NCI-H146 treated with DMSO at 0.1 percent for 48 hours (cell line): ENCODE measurements at regions not wholly inside any gene's neighbourhood (a gene's known extent, or its start where the extent isn't known, plus 50 kb on each side); places are given as distances from the start of the nearest gene placed in this dataset.

Experiments used
- DNase-seq: peaks from one replicate; lab custom pipeline; 2025; ENCODE audit not compliant: unreplicated experiment; lab: John Stamatoyannopoulos, UW

- no peak for DNase-seq
These were observed 195.9 kb upstream of the ADARB2 start for GRCh38 chr10:1933215-1933614.

- DNase-seq: no peak
These were observed 195.4 kb upstream of the ADARB2 start for GRCh38 chr10:1932692-1933094.

- no peak for DNase-seq
These were observed 191.3 kb upstream of the ADARB2 start for GRCh38 chr10:1928606-1929005.

DNA sequence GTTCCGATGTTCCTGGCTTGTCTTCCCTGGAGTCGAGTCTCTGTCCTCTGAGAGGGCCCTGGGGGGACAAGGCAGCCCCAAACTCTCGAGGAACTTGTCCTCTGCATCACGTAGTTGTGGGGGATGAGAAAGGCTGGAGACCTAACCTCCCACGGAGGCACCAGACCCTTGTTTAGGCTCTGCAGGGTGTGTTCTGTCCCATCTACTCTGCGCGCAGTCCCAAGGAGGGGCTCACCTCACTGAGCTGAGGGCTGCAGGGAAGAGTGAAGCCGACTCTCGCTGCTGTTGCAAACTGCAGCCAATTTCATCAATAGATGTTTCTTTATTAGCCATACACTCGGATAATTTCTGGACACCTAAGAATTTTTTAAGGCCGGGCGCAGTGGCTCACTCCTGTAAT lies 186.7 kb upstream of the ADARB2 start:
- no peak for DNase-seq

DNA sequence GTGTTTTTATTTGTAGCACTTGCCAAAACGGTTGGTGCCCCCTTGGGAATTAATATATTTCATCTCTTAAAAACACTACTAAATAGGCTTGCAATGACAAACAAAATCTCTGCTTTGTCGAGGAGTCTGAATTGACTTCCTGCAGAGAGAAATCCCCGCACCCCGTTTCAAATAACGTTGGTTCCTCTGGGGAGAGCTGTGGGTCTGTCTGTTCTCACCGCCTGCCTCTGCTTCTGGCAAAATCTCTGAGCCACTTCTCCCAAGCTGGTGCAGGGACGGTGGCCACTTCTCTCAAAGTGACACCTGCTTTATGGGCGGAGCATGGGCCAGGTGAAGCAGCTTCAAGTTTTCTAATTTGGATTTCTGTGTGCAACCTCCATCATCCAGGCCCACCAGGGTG lies 186.3 kb upstream of the ADARB2 start:
- no peak for DNase-seq

DNA sequence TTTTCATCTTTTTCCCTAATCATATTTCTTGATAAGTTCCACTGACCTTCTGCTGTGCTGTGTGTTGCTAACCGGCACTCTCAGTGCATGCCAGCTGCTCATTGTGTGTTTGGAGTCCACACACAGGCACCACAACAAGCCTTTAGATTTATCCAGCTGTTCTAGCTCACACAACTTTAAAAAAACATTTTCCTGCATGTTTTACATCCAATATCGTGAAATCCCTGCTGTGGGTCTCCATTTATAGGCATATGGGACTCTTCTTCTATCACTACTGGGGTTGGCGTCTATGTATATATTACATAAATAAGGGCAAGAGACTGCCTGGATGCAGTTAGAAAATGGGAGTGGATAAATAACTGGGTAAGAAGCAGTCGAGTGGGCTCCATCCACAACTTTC lies 183.6 kb upstream of the ADARB2 start:
- DNase-seq: no peak

- DNase-seq: no peak
These were observed 182.8 kb upstream of the ADARB2 start for GRCh38 chr10:1920127-1920526.

- no peak for DNase-seq
These were observed 174.4 kb upstream of the ADARB2 start for GRCh38 chr10:1911771-1912170.

DNA sequence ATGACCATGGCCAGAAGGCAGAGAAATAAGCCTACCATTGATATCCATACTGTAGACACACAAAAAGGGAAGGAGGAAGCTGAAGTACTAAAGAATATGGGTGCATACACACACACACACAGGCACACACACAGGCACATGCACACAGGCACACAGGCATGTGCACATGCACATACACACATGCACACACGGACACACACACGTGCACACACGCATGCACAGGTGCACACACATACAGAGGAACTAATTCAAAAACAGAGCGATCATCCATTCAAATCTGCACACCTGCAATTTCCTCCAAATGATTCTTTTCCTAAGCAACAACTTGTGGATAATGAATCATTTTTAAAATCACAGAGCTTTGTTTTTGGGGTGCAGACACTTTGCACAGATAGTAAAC lies 166.7 kb upstream of the ADARB2 start:
- DNase-seq: no peak

- no peak for DNase-seq
These were observed 158.8 kb upstream of the ADARB2 start for GRCh38 chr10:1896153-1896552.

- DNase-seq: no peak
These were observed 158.4 kb upstream of the ADARB2 start for GRCh38 chr10:1895691-1896090.

- no peak for DNase-seq
These were observed 157.6 kb upstream of the ADARB2 start for GRCh38 chr10:1894912-1895311.

DNA sequence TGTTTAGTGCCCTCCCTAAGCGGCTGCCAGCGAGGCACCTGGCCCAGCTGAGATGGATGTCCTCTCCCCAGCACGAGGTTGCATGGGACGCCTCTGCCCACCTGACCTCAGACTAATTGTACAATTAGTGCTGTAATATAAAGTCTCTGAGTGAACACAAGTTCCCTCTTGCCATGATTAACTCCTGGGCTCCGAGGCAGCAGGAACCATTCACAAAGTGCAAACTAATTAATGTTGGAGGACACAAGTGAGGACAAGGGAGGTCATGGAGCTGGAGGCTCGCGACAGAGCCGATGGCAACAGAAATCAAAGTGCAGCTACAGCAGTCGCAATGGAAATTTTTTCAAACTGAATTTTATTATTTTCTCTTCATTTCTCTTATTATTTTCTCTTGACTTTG lies 156.6 kb upstream of the ADARB2 start:
- DNase-seq: no peak

- DNase-seq: no peak
These were observed 148.7 kb upstream of the ADARB2 start for GRCh38 chr10:1886039-1886438.

- DNase-seq: no peak
These were observed 145.4 kb upstream of the ADARB2 start for GRCh38 chr10:1882728-1883127.

DNA sequence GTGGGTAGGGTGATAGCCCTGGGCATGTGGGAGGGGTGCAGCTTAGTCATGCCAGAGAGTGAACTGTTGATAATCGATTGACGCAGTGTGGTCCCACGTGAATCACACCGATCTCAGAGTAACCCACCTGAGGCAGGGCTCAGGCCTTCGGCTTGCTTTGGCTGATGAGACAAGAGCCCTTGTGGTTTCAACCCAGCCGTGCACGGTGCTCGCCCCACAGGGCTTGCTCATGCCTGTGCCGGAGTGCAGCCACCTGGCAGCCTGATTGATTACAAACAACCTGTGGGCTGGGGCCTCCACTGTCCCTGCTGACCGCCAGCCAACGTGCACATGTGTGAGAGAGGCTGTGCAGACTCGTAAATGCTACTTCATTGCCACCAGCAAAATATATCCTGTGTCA lies 144.9 kb upstream of the ADARB2 start:
- no peak for DNase-seq

DNA sequence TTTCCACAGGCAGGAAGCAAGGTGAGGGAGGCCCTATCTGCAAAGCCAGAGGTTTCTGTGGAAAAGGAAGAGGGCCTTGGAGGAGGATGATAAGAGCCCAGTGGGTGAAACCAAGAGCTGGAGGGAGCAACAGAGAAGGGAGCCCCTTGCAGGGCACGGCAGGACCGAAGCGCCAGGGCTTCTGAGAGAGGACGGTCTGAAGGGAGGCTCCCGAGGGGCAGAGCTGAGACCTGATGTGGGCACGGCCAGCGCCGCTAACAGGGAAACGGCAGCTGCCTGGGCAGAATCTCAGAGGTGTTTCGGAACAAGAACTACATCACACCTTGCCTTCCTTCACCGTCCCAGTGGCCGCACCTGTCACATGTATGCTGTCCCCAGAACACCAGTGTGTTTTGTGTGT lies 144.3 kb upstream of the ADARB2 start:
- DNase-seq: no peak

DNA sequence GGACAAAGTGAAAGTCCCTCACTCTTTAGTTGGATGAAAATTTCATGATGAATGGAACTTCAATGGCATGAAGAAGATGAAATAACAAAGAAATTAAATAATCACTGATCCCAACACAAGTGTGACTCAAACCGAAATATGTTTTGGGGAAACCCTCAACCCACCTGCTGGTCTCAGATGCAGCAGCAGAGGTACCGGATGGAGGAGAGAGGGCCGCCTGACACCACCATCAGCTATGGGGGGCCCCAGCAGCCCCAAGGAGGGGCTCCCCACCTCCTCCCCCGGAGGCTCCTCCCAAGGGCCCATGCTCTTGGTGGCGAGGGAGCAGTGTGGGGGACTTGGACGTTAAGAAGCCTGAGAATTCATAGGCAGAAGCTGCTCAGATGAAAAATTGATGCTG lies 137.2 kb upstream of the ADARB2 start:
- DNase-seq: no peak

- DNase-seq: no peak
These were observed 136.5 kb upstream of the ADARB2 start for GRCh38 chr10:1873661-1874315.

DNA sequence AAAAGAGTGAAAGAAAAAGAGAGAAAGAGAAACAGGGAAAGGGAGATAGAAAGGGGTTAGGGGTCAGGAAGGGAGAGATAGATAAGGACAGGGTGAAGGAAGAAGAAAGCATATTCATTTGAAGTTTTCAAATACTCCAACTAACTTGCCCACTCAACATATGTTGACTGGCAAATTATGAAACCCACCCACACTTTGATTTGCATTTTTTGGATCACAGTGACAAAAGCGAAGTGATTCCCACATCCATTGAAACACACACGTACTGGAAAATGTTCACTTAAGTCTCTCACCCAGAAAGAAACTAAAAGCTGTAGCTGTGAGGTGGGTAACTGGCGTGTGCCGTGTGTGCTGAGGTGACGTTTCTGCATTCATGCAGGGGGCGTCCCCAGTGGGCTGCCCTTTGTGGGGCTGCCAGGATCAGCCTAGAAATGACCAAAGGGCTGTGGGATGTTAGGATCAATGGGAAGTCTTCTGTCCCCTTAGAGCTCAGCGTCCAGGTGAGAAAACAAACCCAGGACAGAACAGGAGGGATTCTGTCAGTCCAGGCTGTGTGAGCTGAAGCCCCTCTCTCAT lies 134.9 kb upstream of the ADARB2 start:
- DNase-seq: no peak

- DNase-seq: no peak
These were observed 133.2 kb upstream of the ADARB2 start for GRCh38 chr10:1870491-1870890.

DNA sequence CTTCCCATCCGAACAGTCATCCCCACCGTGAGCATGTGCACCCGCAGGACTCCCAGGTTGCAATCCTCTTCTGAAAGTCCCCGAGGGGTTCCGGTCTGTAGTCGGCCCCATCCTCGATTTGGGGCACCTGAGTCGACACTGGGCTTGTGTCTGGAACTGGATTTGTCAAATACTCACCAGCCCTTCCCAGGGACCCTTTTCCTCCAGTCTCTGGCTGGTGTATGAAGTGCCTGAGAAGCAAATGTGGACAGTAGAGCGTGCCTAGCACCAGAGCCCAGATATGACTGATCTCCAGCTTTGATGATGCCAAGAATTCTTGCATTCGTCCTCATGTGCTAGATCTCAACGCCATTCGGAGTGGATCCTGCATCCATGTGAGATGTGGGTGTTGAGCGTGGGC lies 132.5 kb upstream of the ADARB2 start:
- no peak for DNase-seq

DNA sequence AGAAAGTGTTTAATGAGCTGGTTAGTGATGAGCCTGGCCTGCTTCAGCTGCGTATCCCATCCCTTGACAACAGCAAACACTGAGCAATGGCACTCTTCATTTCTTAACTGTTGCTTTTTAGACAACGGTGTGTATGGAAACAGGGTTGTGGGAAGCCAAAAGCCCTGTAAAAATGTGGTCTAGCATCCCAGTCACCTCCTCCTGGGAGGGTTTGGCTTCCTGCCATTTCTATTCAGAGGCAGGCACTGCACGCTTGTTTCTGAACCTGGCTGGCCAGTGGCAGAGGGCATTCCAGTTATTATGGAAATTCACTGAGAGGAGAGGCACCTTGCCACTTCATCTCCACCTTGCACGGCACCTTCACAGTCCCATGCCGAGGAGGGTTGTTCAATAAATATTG lies 123.0 kb upstream of the ADARB2 start:
- no peak for DNase-seq
